Activated CD4-positive, alpha-beta T cell treated with anti-CD3 and anti-CD28 coated beads, Interleukin-2, amount 50 U/mL, for 4 hours (primary cell): ENCODE measurements at regions not wholly inside any gene's neighbourhood (a gene's known extent, or its start where the extent isn't known, plus 50 kb on each side); places are given as distances from the start of the nearest gene placed in this dataset.
A peak's percentile ranks its signal among the peaks of the same experiment; 100 is the strongest.
"Not testable (repeated sequence)": the region's sequence is repeated elsewhere in the genome, so short reads cannot be mapped to it uniquely, and the experiment has no call there.

ENCODE experiments used
- DNase-seq, 2 experiments: peaks; one replicate each; pipeline ENCODE4 v3.0.0-alpha.2; 2020

DNA sequence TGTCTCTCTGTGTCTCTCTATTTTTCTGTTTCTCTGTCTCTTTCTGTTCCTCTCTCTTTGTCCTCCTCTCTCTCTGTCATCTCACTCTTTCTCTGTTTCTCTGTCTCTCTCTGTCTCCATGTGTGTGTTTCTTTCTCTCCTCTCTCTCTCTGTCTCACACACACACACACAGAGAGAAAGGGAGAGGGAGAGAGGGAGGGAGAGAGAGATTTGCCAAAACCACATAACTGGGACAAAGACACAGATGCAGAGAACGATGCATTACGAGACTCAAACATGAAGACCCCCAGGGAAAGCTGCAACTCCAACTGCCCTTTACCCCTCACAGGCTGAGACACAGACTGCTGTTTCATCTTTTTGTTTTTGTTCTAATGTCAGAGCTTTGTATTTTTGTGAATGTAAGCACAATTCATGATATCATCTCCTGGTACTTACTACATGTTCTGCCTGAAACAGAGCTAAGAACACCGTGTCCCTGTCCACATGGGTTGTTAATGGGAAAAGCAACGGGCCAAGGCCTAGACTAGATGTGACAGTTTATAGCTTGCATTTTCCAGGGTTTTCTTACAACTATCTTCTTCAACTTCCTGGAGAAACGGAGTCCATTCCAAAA is 177.1 kb upstream of the ARID1B start:
- no peak for DNase-seq

GRCh38 chr6:156599366-156599765 is 177.8 kb upstream of the ARID1B start:
- DNase-seq = no peak

GRCh38 chr6:156598855-156599180 is 178.4 kb upstream of the ARID1B start:
- DNase-seq = no peak

DNA sequence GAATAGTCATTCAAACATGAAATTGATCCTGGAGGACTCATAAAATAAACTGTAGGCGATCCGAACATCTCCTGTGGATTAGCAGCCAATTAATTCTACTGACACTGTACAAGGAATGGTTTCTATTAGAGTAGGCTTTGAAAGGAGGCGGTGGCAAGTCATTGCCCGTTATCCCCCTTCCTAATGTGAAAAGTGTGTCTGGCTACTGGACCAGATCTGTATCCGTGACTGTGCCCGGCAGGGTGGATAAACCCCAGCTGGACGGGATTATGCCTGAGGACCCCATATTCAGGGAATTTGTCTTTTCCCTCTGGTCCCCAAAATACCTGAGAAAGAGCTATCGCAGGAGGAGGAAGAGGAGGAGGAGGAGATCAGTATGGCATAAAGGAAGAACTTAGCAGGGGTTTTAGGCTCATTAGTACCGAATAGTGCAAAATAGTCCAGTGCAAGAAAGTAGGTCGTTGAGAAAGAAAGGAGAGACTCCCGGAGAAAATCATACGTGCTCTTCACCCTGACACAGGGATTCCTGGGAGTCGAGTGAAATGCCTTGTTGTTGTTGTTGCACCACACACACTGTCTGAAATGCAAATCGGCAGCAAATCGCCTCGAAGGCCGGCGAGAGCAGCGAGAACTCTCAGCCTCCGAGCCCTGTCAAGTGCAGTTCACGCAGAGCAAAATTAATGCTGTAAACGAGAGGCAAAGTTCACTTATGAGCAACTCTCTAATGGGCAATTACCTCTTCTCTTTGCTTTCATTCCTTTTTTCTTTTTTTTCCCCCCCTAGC is 178.9 kb upstream of the ARID1B start:
- no peak for DNase-seq

GRCh38 chr6:156597095-156597494 is 180.1 kb upstream of the ARID1B start:
- DNase-seq = no peak

DNA sequence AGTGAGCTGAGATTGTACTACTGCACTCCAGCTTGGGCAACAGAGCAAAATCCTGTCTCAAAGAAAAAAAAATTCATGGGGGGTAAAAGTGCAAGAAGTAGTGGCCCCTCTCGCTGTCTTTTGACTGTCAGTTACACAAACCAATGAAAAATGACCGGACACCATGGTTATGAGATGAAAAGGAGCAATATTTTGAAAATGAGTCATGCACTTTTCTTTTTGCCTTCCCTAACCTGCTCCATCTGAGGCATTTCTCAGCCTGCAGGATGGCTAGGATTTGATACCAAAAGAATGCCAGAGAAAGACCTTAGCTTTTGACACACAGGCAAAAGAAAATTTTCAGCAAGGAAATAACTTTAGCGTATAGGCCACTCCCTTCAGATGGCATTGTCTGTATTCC is 181.7 kb upstream of the ARID1B start:
- DNase-seq = no peak

- DNase-seq = no peak
Observed at GRCh38 chr6:156593893-156594292, 183.3 kb upstream of the ARID1B start.

DNA sequence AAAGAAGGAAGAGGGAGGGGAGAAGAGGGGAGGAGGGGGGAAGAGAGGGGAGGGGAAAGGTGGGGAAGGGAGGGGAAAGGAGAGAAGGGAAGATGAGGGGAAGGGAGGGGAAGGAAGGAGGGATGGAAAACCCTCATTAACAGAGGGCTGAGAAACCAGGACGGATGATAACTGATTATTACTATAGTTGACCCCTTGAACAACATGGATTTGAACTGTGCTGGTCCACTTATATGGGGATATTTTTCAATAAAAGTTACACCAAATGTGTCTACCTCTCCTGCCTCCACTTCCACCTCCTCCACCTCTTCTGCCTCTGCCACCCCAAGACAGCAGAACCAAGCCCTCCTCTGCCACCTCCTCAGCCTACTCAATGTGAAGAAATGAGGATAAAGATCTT is 184.1 kb upstream of the ARID1B start:
- no peak for DNase-seq

- DNase-seq = no peak
Observed at GRCh38 chr6:156590482-156590881, 186.7 kb upstream of the ARID1B start.

DNA sequence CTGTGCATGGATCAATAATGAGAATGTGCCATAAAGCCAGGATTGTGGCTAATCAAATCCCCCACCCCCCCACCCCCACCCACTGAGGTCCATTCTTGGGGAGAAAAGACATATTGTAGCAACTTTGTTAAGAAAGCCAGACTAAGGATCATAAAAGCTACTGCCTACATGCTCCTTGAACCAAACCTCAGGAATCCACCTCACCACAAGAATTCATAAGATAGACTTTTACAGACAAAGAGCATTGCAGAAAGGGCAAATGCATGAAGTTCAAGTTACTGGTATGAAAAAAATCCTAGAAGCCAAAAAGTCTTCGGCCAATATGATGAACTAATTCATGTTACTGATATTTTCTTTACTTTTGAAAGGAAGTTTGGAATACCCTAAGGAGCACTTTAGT is 187.9 kb upstream of the ARID1B start:
- DNase-seq = no peak

DNA sequence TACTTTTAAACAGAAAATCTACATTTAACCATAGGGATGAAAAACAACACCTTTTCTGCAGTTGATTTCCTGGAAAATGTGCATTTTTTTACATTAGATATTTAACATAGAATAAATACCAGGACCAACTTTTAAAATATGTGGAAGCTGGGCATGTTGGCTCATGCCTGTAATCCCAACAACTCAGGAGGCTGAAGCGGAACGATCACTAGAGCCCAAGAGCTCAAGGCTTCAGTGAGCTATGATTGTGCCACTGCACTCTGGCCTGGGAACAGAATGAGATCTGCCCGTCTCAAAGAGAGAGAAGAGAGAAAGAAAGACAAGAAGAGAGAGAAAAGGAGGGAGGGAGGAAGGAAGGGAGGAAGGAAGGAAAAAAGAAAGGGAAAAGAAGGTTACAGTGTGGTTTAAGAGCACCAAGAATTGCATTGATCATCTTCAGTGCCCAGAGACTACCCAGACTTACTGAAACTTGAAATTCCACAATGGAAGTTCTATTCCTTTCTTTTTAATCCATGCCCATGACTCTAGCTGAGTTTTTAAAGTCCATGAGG is 189.4 kb upstream of the ARID1B start:
- DNase-seq = no peak

GRCh38 chr6:156587071-156587470 is 190.1 kb upstream of the ARID1B start:
- DNase-seq = no peak

DNA sequence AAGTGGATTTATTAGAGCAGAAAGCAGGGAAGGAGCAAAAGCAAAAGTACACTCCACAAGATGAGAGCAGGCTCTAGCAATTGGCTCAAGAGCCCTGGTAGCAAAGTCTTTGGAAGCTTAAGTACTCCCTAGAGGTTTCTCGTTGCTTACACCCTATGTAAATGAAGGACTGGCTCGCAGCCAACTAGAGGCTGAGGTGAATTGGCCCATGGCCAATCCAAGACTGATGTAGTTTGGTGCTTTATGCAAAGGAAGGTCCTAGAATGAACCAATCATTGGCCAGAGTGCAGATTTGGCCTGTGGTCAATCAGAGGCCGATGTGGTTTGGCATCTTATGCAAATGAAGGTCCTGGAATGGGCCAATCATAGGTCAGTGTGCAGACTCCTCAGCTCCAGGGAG is 191.3 kb upstream of the ARID1B start:
- no peak for DNase-seq

DNA sequence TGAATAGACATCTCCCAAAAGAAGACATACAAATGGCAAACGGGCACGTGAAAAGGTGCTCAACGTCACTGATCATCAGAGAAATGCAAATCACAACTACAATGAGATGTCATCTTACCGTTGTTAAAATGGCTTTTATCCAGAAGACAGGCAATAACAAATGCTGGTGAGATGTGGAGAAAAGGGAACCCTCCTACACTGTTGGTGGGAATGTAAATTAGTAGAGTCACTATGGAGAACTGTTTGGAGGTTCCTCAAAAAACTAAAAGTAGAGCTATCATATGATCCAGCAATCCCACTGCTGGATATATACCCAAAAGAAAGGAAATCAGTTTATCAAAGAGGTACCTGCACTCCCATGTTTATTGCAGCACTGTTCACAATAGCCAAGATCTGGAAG is 193.1 kb upstream of the ARID1B start:
- not testable (repeated sequence) for DNase-seq

DNA sequence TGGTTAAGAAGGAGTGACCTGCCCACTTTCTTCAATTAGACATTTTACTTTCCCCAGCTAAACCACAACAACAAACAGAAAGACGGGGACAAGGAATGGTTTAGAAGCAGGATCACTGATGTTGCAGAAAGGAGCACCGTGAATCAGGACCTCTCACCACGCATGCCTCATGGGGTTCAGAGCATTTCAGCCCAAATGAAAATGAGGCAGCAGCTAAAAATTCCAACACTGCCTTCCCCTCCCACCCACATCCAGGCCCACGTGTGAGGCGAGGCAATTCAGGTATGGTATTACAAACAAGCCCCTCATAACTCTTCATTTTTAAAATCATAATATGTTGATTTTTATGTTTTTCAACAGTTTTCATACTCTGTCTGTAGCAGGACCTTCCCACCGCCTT is 194.1 kb upstream of the ARID1B start:
- no peak for DNase-seq

DNA sequence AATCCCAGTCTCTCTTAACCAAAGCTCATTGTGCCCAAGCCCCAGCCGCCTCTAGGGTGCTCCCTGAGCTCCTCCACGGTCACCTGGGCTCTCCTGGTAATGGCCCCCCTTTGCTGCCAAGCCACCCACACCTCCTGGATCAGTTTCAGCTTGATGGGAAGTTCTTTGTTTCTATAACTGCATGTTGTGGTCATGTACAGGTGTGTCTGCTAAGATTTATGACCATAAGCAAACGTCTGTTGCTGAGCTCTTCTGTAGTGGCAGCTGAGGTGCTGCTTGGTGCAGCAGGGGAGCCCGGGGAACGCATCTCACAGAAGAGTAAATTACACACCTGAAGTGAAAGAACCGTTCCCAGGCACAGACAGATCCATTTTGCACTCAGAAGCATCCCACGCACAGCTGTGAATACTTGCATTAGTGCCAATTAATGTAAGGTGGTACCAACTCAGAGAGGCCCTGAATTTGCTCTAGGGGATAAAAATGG is 194.6 kb upstream of the ARID1B start:
- no peak for DNase-seq

GRCh38 chr6:156579564-156579963 is 197.6 kb upstream of the ARID1B start:
- no peak for DNase-seq

DNA sequence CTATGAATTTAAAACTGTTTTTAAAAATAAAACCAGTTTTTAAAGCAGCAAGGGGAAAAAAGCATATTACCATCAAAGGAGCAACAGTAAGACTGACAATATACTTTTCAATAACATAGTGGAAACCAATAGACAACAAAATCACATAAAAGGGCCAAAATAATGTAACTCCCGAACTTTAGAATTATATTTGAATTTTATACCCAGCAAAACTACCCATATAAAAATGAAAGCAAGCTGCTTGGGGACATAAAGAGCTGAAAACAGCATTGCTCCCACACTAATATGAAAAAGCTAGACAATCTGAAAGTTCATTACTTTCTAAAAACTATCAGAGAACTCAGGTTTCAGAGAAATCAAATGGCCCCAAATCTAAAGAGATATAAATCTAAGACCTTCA is 199.4 kb upstream of the ARID1B start:
- no peak for DNase-seq

GRCh38 chr6:156575361-156575760 is 201.8 kb upstream of the ARID1B start:
- no peak for DNase-seq

DNA sequence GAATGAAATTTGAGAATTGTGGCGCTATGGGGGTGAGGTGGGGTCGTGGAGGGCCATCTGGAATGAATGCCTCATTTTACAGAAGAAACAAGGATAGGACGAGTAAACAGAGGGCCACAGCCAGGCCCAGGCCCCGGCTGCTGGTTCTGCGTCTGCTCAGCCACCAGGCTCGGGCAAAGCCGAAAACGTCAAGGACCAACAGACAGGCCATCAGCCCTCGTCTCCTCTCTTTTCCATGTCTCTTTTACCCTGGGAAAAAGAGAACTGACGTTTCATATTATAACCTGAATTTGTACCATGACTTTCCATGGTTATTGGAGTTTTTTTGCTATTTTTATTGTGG is 212.4 kb upstream of the ARID1B start:
- no peak for DNase-seq

DNA sequence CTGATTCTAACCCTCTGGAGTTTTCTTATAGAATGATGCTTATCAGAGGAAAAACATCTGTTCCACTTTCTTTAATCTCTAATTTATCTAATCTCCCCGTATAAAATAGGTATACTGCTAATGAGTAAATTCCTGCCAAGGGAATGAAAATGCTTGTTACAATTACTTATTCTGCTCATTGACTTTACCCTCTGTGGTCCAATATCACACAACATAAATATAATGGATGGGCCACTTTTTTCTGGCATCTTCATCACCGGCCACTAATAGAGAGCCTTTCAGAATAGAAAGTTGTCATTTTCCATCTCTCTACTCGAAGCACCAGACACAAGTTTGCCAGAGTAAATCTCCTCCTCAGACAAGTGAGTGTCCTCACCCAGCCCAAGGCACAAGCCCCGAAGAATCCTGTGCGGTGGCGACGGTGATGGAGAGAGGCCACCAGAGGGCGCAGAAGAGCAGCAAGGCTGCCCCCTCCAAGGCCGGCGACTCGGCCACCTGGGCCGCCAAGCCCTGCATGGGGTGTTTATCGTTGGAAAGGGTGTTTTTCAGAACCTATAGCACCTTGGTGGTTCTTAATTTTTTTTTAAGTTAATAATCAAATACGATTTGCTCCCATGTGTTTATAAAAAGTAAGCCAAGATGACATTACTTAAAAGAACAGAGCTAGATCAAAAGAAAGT is 212.9 kb upstream of the ARID1B start:
- DNase-seq = peak; percentile 68 to 74

DNA sequence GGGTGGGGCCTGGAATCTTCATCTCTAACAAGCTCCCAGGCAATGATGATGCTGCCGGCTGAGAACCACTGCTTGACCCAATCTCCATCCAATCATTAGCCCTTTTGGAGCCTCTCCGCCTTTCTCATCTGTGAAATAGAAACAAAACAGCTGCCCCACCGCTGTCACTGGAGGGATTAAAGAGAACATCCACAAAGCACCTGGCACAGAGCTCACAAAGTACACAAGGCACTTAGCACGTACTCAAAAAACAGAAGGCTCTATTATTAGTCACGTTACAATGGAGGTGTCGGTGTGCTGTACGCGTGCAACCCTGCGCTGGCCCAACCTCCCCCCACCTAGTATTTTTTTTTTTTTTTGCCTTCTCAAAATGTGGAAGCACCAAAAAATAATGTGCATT is 213.5 kb upstream of the ARID1B start:
- no peak for DNase-seq

GRCh38 chr6:156562636-156563035 is 214.5 kb upstream of the ARID1B start:
- DNase-seq = no peak

DNA sequence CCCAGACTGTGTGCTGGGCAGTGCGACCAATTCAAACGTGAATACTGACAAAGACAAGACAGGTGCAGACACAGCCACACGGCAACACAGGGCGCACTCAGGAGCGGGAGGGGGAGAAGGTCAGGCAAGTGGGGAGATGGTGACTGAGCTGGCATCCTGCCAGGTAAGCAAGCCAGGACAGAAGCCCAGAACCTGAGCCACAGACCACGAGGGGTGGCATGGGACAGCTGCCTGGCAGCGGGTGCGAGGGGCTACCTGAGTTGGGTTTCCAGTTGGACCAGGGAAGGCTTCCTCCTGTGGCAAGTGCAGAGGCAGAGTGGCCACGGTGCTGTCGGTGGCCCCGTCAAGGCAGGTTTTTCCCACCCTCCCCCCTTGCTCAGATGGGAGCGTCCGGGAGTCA is 215.2 kb upstream of the ARID1B start:
- no peak for DNase-seq
